WI38 (cell line): ENCODE measurements at regions not wholly inside any gene's neighbourhood (a gene's known extent, or its start where the extent isn't known, plus 50 kb on each side); places are given as distances from the start of the nearest gene placed in this dataset.
"Not testable (repeated sequence)": the region's sequence is repeated elsewhere in the genome, so short reads cannot be mapped to it uniquely, and the experiment has no call there.

Source experiments
- H3K4me3 ChIP-seq: 2 replicates; pipeline ENCODE4 v1.5.1; 2011; ENCODE audit warnings: low read depth, mild to moderate bottlenecking, control low read depth, low read length
- CTCF ChIP-seq: IDR thresholded peaks from 2 replicates; pipeline ENCODE4 v1.5.1; 2012; ENCODE audit warnings: low read depth, mild to moderate bottlenecking, control low read depth, low read length

GRCh38 chr4:101615652-101616051 lies 174.9 kb upstream of the BANK1 start:
- H3K4me3 ChIP-seq: no peak overlapping the region

GRCh38 chr4:101606989-101607388 lies 183.5 kb upstream of the BANK1 start:
- not testable (repeated sequence) for H3K4me3 ChIP-seq

More at GRCh38 chr4:101615652-101616051, 174.9 kb upstream of the BANK1 start:
- TF ChIP-seq CTCF: no peak

GRCh38 chr4:101604976-101605375 lies 185.6 kb upstream of the BANK1 start:
- no peak for TF ChIP-seq CTCF

GRCh38 chr4:101600287-101600686 lies 190.2 kb upstream of the BANK1 start:
- no peak for TF ChIP-seq CTCF
- H3K4me3 ChIP-seq: no peak overlapping the region

More at GRCh38 chr4:101604976-101605375, 185.6 kb upstream of the BANK1 start:
- no peak overlapping the region for H3K4me3 ChIP-seq

DNA sequence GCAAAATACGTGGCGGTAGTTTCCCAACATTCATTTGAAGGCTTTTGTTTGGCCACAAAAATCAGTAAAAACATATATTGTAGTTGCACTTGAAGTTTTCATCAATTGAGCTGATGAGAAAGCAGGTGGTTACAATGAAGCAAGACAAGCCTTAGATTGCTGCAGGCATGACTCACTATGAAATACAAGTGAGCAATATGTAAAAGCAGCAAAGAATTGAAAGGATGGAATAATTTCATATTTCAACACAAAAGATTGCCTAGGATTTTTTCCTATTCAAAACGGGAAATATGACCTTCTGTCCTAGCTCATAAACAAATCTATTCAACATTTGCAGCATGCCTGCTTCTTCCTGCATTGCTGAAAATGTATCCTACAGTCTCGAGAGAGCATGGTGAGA lies 190.9 kb upstream of the BANK1 start:
- no peak for TF ChIP-seq CTCF
- no peak overlapping the region for H3K4me3 ChIP-seq

- peak; percentile 20; the same call in 1 of the 2 replicates for TF ChIP-seq CTCF
- H3K4me3 ChIP-seq: no peak overlapping the region
These were observed 193.6 kb upstream of the BANK1 start for GRCh38 chr4:101596781-101597552.

DNA sequence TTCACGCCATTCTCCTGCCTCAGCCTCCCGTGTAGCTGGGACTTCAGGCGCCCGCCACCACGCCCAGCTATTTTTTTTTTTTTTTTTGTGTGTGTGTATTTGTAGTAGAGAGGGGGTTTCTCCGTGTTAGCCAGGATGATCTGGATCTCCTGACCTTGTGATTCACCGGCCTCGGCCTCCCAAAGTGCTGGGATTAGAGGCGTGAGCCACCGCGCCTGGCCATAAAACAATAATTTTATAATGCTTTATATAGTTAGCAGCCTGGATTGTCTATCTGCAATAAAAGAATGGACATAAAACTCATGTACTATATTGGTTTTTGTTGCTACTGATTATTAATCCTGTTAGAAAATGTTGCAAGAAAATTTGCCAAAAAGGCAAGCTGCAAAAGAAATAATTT lies 195.9 kb upstream of the BANK1 start:
- TF ChIP-seq CTCF: no peak
- H3K4me3 ChIP-seq: no peak overlapping the region

- no peak overlapping the region for H3K4me3 ChIP-seq
- no peak for TF ChIP-seq CTCF
These were observed 196.9 kb upstream of the BANK1 start for GRCh38 chr4:101593666-101594065.
